HepG2 (cell line): ENCODE measurements at regions not wholly inside any gene's neighbourhood (a gene's known extent, or its start where the extent isn't known, plus 50 kb on each side); places are given as distances from the start of the nearest gene placed in this dataset.

Source experiments
- ATAC-seq: fragments of 200-7000 bp; cut with Tn5 transposase; 3 replicates; pipeline ENCODE4 v1.9.1; 2020; ENCODE audit warnings: mild to moderate bottlenecking, moderate library complexity
- BruUV-seq: library from RNA; stranded (reverse); fragments of 400-500 nt; replicated peaks from 2 replicates; lab custom pipeline; 2021; lab: Mats Ljungman, UMichigan
- CTCF ChIA-PET: fragments of 300-600 bp; formaldehyde crosslinking; extraction: SDS; loops from one replicate; lab custom pipeline; 2021; ENCODE audit warnings: low total read pairs, inconsistent platforms, low intra/inter-chr PET ratio; lab: Yijun Ruan, JAX
- POLR2A ChIA-PET: fragments of 350-600 bp; sonication (Branson Sonifier 250); formaldehyde crosslinking; loops from one replicate; lab custom pipeline; 2020; ENCODE audit warnings: antibody characterized with exemption, inconsistent platforms; lab: Yijun Ruan, JAX
- DNase-seq: peaks from one replicate; pipeline ENCODE4 v3.0.0-alpha.2; 2015; ENCODE audit warnings: low spot score
- FAIRE-seq: peaks from 3 replicates; lab custom pipeline; 2011; peaks lifted over from hg19 to GRCh38; lab: Jason Lieb, UNC
- H2AFZ ChIP-seq: one replicate; pipeline ENCODE4 v1.6.1; 2011; ENCODE audit warnings: low read length, inconsistent platforms
- H3K27ac ChIP-seq: fragments of 300-600 bp; 3 replicates; pipeline ENCODE4 v1.8.0; 2011; ENCODE audit warnings: mixed run types, mild to moderate bottlenecking, mixed read lengths, low read length, inconsistent platforms; ENCODE audit not compliant: insufficient read depth; ENCODE audit errors: extremely low read length
- H3K27me3 ChIP-seq, 2 experiments: fragments of 200-600 bp in 1 of 2; 2 replicates in 1 of 2; 3 replicates in 1 of 2; pipeline versions ENCODE4 v1.6.0 to v1.8.0; 2011; ENCODE audit warnings: low read length in 2 of 2, mild to moderate bottlenecking in 2 of 2, moderate library complexity in 2 of 2, inconsistent platforms in 1 of 2; ENCODE audit not compliant: insufficient read depth in 2 of 2, control insufficient read depth in 1 of 2
- H3K36me3 ChIP-seq, 2 experiments: fragments of 200-600 bp in 1 of 2; replicated peaks in 1 of 2; 2 replicates in 1 of 2; 3 replicates in 1 of 2; pipeline versions ENCODE4 v1.5.1 to v1.8.0; 2011; ENCODE audit warnings: low read length in 2 of 2, inconsistent platforms in 1 of 2; ENCODE audit not compliant: insufficient read depth in 2 of 2, control insufficient read depth in 1 of 2
- H3K4me1 ChIP-seq: 2 replicates; pipeline ENCODE4 v1.5.1; 2012; ENCODE audit warnings: low read length, inconsistent platforms; ENCODE audit not compliant: insufficient read depth
- H3K4me2 ChIP-seq: 2 replicates; pipeline ENCODE4 v1.6.0; 2011; ENCODE audit warnings: low read depth, low read length, inconsistent platforms
- H3K4me3 ChIP-seq, 3 experiments: fragments of 200-600 bp in 1 of 3; sonication (generic), shearing (Covaris generic) in 1 of 3; replicated peaks in 1 of 3; 2 replicates each; pipeline ENCODE4 v1.5.1; 2011 to 2016; ENCODE audit warnings: low read length in 3 of 3, inconsistent platforms in 2 of 3, low read depth in 2 of 3, mild to moderate bottlenecking in 2 of 3, control low read depth in 1 of 3, mixed read lengths in 1 of 3; ENCODE audit not compliant: insufficient read depth in 1 of 3
- H3K79me2 ChIP-seq: one replicate; pipeline ENCODE4 v1.6.1; 2011; ENCODE audit warnings: low read length, inconsistent platforms; ENCODE audit not compliant: insufficient read depth
- H3K9ac ChIP-seq: 2 replicates; pipeline ENCODE4 v1.6.0; 2011; ENCODE audit warnings: mild to moderate bottlenecking, low read depth, low read length, inconsistent platforms; ENCODE audit not compliant: insufficient read depth
- H3K9me3 ChIP-seq: 2 replicates; pipeline ENCODE4 v1.5.1; 2012; ENCODE audit warnings: mild to moderate bottlenecking, low read length
- H4K20me1 ChIP-seq: 2 replicates; pipeline ENCODE4 v1.6.0; 2011; ENCODE audit warnings: inconsistent platforms, mild to moderate bottlenecking, low read length, moderate library complexity; ENCODE audit not compliant: insufficient read depth
- NFATC3 ChIP-seq: sonication (generic); formaldehyde crosslinking; IDR thresholded peaks from 2 replicates; pipeline ENCODE4 v1.5.1; 2020; ENCODE audit warnings: mild to moderate bottlenecking, missing genetic modification reagents
- POLR2A ChIP-seq, 2 experiments: IDR thresholded peaks; 2 replicates each; pipeline ENCODE4 v1.6.1; 2011; ENCODE audit warnings: low read depth in 2 of 2, low read length in 2 of 2, mild to moderate bottlenecking in 1 of 2, moderate library complexity in 1 of 2; ENCODE audit not compliant: insufficient read depth in 1 of 2
- YY1 ChIP-seq: IDR thresholded peaks from 2 replicates; pipeline ENCODE4 v1.6.1; 2011; ENCODE audit warnings: low read length, low read depth, moderate library complexity, mild to moderate bottlenecking; ENCODE audit not compliant: insufficient read depth, insufficient replicate concordance
- ZNF232 ChIP-seq: sonication (generic); formaldehyde crosslinking; IDR thresholded peaks from 2 replicates; pipeline ENCODE4 v1.4.0; 2020; ENCODE audit warnings: missing genetic modification reagents, borderline replicate concordance
- ZNF296 ChIP-seq: sonication (generic); formaldehyde crosslinking; conservative IDR thresholded peaks from 2 replicates; pipeline ENCODE4 v1.5.0; 2020; ENCODE audit warnings: mild to moderate bottlenecking, missing genetic modification reagents
- WGBS: methylation state at CpG from one replicate; pipeline ENCODE4 v1.1.6; 2017; ENCODE audit warnings: low lambda C conversion rate; 5-methylcytosine and 5-hydroxymethylcytosine counted together
- in situ Hi-C: cut with HindIII; loops from 2 replicates; pipeline ENCODE4 v1.10.0; 2017; ENCODE audit warnings: low pct_unique_long_range_greater_than_20kb; ENCODE audit not compliant: extremely low pct_ligation_motif_present
- intact Hi-C: fragments of 100-400 bp; cut with micrococcal nuclease; formaldehyde crosslinking; loops from one replicate; pipeline ENCODE4 v1.10.0; 2022; ENCODE audit not compliant: unreplicated experiment
- TF ChIP-seq, protein P1 (sequence below): sonication (generic); formaldehyde crosslinking; IDR thresholded peaks from 2 replicates; pipeline ENCODE4 v1.4.0; 2020; ENCODE audit warnings: low read depth, mild to moderate bottlenecking, missing genetic modification reagents
- TF ChIP-seq, protein P2 (sequence below): sonication (generic); formaldehyde crosslinking; IDR thresholded peaks from 2 replicates; pipeline ENCODE4 v1.8.1; 2023; ENCODE audit warnings: mild to moderate bottlenecking, inconsistent platforms, moderate library complexity, missing genetic modification reagents, borderline replicate concordance
- TF ChIP-seq, protein P3 (sequence below): sonication (generic); formaldehyde crosslinking; IDR thresholded peaks from one replicate; pipeline ENCODE4 v1.5.1; 2020; ENCODE audit warnings: mild to moderate bottlenecking, missing genetic modification reagents; ENCODE audit errors: not compliant biosample characterization

DNA sequence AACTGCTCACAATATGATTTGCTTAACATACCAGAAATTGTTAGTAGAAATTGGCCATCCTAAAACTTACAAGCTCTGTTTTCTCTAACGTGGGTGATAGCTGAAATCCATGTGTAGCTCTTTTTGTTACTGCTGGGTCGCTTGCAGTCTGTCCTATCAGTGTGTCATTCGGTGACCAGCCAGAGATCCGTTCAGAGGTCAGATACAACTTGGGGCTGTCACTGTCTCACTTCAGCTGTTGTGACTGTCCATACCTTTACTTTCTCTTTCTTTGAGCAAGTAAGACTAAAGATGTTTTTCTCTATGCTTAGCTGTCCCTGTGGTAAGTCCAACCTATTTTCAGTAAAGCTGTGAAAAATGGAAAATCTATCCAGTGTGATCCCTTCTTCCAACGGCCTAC, 282.9 kb upstream of the KCNH7 start:
- no peaks in the 10 kb centered on the region for H3K36me3 ChIP-seq
- WGBS: under 1% methylated on average over 5 of the region's 5 CpGs
- H4K20me1 ChIP-seq: no peaks in the 10 kb centered on the region
- H3K9ac ChIP-seq: no peak overlapping the region
- H3K27ac ChIP-seq: no peak overlapping the region
- H3K27me3 ChIP-seq: no peaks in the 10 kb centered on the region
- intact Hi-C loops: no loop called here
- H3K4me2 ChIP-seq: no peak overlapping the region
- FAIRE-seq: no peak
- ChIA-PET CTCF (no interaction called here), POLR2A (no interaction called here)
- DNase-seq: no peak
- H3K4me3 ChIP-seq: no peak overlapping the region
- no peaks in the 10 kb centered on the region for H3K4me1 ChIP-seq
- no peak overlapping the region for H2AFZ ChIP-seq
- BruUV-seq: no TSS peak
- no peaks in the 10 kb centered on the region for H3K9me3 ChIP-seq
- TF ChIP-seq YY1: no peak
- TF ChIP-seq, protein P1, sequence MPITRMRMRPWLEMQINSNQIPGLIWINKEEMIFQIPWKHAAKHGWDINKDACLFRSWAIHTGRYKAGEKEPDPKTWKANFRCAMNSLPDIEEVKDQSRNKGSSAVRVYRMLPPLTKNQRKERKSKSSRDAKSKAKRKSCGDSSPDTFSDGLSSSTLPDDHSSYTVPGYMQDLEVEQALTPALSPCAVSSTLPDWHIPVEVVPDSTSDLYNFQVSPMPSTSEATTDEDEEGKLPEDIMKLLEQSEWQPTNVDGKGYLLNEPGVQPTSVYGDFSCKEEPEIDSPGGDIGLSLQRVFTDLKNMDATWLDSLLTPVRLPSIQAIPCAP (CRISPR knock-in tag): no peak
- no peak for TF ChIP-seq ZNF232 (CRISPR knock-in tag)
- TF ChIP-seq, protein P2, sequence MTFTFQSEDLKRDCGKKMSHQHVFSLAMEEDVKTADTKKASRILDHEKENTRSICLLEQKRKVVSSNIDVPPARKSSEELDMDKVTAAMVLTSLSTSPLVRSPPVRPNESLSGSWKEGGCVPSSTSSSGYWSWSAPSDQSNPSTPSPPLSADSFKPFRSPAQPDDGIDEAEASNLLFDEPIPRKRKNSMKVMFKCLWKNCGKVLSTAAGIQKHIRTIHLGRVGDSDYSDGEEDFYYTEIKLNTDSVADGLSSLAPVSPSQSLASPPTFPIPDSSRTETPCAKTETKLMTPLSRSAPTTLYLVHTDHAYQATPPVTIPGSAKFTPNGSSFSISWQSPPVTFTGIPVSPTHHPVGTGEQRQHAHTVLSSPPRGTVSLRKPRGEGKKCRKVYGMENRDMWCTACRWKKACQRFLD: no peak
- TF ChIP-seq NFATC3 (CRISPR knock-in tag): no peak
- TF ChIP-seq, protein P3, sequence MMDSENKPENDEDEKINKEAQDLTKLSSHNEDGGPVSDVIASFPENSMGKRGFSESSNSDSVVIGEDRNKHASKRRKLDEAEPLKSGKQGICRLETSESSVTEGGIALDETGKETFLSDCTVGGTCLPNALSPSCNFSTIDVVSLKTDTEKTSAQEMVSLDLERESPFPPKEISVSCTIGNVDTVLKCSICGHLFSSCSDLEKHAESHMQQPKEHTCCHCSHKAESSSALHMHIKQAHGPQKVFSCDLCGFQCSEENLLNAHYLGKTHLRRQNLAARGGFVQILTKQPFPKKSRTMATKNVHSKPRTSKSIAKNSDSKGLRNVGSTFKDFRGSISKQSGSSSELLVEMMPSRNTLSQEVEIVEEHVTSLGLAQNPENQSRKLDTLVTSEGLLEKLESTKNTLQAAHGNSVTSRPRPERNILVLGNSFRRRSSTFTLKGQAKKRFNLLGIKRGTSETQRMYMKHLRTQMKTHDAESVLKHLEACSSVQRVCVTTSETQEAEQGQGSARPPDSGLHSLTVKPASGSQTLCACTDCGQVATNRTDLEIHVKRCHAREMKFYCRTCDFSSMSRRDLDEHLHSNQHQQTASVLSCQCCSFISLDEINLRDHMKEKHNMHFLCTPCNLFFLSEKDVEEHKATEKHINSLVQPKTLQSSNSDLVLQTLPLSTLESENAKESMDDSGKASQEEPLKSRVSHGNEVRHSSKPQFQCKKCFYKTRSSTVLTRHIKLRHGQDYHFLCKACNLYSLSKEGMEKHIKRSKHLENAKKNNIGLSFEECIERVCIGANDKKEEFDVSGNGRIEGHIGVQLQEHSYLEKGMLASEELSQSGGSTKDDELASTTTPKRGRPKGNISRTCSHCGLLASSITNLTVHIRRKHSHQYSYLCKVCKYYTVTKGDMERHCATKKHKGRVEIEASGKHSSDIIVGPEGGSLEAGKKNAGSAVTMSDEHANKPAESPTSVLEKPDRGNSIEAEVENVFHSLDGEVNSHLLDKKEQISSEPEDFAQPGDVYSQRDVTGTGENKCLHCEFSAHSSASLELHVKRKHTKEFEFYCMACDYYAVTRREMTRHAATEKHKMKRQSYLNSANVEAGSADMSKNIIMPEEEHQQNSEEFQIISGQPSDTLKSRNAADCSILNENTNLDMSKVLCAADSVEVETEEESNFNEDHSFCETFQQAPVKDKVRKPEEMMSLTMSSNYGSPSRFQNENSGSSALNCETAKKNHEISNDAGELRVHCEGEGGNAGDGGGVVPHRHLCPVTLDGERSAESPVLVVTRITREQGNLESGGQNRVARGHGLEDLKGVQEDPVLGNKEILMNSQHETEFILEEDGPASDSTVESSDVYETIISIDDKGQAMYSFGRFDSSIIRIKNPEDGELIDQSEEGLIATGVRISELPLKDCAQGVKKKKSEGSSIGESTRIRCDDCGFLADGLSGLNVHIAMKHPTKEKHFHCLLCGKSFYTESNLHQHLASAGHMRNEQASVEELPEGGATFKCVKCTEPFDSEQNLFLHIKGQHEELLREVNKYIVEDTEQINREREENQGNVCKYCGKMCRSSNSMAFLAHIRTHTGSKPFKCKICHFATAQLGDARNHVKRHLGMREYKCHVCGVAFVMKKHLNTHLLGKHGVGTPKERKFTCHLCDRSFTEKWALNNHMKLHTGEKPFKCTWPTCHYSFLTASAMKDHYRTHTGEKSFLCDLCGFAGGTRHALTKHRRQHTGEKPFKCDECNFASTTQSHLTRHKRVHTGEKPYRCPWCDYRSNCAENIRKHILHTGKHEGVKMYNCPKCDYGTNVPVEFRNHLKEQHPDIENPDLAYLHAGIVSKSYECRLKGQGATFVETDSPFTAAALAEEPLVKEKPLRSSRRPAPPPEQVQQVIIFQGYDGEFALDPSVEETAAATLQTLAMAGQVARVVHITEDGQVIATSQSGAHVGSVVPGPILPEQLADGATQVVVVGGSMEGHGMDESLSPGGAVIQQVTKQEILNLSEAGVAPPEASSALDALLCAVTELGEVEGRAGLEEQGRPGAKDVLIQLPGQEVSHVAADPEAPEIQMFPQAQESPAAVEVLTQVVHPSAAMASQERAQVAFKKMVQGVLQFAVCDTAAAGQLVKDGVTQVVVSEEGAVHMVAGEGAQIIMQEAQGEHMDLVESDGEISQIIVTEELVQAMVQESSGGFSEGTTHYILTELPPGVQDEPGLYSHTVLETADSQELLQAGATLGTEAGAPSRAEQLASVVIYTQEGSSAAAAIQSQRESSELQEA (CRISPR knock-in tag): no peak
- TF ChIP-seq POLR2A (IDR thresholded peaks at IDR 0.05; ENCODE audit: insufficient read depth in 1 of 2, low read depth in 2 of 2, low read length in 2 of 2): no peak
- no peak for TF ChIP-seq ZNF296 (CRISPR knock-in tag)
- peak; percentile 75 for ATAC-seq
- H3K79me2 ChIP-seq: no peaks in the 10 kb centered on the region
- in situ Hi-C loops: no loop called here
